K562 (cell line): ENCODE measurements at regions not wholly inside any gene's neighbourhood (a gene's known extent, or its start where the extent isn't known, plus 50 kb on each side); places are given as distances from the start of the nearest gene placed in this dataset.
A peak's percentile ranks its signal among the peaks of the same experiment; 100 is the strongest.

Experiments
- BCL6 ChIP-seq: fragments of 250-450 bp; sonication (Bioruptor Pico); IDR thresholded peaks from 2 replicates; pipeline ENCODE4 v1.4.0; 2020
- CBX2 ChIP-seq: fragments of 200-600 bp; sonication (generic); IDR thresholded peaks from one replicate; pipeline ENCODE4 v1.6.1; 2012; ENCODE audit warnings: mild to moderate bottlenecking, low read length, inconsistent platforms; ENCODE audit not compliant: insufficient read depth, poor library complexity, severe bottlenecking
- CEBPG ChIP-seq, 3 experiments: fragments of 200-800 bp in 1 of 3; sonication (Bioruptor generic) in 1 of 3; sonication (generic) in 1 of 3; formaldehyde crosslinking in 1 of 3; IDR thresholded peaks in 2 of 3; conservative IDR thresholded peaks in 1 of 3; 2 replicates each; pipeline versions ENCODE4 v1.6.1 to v1.8.0; 2016 to 2022; ENCODE audit warnings: missing compliant biosample characterization in 2 of 3, missing genetic modification characterization in 2 of 3, mild to moderate bottlenecking in 1 of 3, missing genetic modification reagents in 1 of 3
- DEAF1 ChIP-seq: fragments of 450-650 bp; formaldehyde crosslinking; IDR thresholded peaks from 2 replicates; pipeline ENCODE4 v1.4.0; 2020; ENCODE audit warnings: mild to moderate bottlenecking, moderate library complexity
- HMGN3 ChIP-seq: IDR thresholded peaks from 2 replicates; pipeline ENCODE4 v1.6.1; 2011; ENCODE audit warnings: borderline replicate concordance, low read depth, mild to moderate bottlenecking, mixed read lengths, low read length; ENCODE audit not compliant: insufficient read length; ENCODE audit errors: extremely low read depth
- NR2C1 ChIP-seq, 2 experiments: fragments of 450-650 bp; IDR thresholded peaks; 2 replicates each; pipeline ENCODE4 v1.6.1; 2017; ENCODE audit warnings: mild to moderate bottlenecking in 2 of 2, antibody characterized with exemption in 1 of 2, inconsistent platforms in 1 of 2, missing compliant biosample characterization in 1 of 2, missing genetic modification characterization in 1 of 2
- PHF20 ChIP-seq: fragments of 450-650 bp; IDR thresholded peaks from 2 replicates; pipeline ENCODE4 v1.6.1; 2018; ENCODE audit not compliant: partially characterized antibody
- TCFL5 ChIP-seq: fragments of 250-450 bp; sonication (Bioruptor Pico); conservative IDR thresholded peaks from 2 replicates; pipeline ENCODE4 v1.6.1; 2021; ENCODE audit warnings: mild to moderate bottlenecking, moderate library complexity, matching md5 sums
- TF ChIP-seq, protein P1 (sequence below), 2 experiments: fragments of 450-650 bp in 1 of 2; IDR thresholded peaks; 2 replicates each; pipeline ENCODE4 v1.6.1; 2011 to 2017; ENCODE audit warnings: low read depth in 2 of 2, antibody characterized with exemption in 1 of 2, borderline replicate concordance in 1 of 2, low read length in 1 of 2, mild to moderate bottlenecking in 1 of 2, mixed read lengths in 1 of 2; ENCODE audit not compliant: control insufficient read depth in 1 of 2
- TF ChIP-seq, protein P2 (sequence below): IDR thresholded peaks from 2 replicates; pipeline ENCODE4 v1.6.1; 2016; ENCODE audit warnings: missing genetic modification characterization, missing compliant biosample characterization
- TF ChIP-seq, protein P3 (sequence below): fragments of 250-450 bp; sonication (Bioruptor Pico); IDR thresholded peaks from 2 replicates; pipeline ENCODE4 v1.5.0; 2020; ENCODE audit warnings: mild to moderate bottlenecking, borderline replicate concordance

DNA sequence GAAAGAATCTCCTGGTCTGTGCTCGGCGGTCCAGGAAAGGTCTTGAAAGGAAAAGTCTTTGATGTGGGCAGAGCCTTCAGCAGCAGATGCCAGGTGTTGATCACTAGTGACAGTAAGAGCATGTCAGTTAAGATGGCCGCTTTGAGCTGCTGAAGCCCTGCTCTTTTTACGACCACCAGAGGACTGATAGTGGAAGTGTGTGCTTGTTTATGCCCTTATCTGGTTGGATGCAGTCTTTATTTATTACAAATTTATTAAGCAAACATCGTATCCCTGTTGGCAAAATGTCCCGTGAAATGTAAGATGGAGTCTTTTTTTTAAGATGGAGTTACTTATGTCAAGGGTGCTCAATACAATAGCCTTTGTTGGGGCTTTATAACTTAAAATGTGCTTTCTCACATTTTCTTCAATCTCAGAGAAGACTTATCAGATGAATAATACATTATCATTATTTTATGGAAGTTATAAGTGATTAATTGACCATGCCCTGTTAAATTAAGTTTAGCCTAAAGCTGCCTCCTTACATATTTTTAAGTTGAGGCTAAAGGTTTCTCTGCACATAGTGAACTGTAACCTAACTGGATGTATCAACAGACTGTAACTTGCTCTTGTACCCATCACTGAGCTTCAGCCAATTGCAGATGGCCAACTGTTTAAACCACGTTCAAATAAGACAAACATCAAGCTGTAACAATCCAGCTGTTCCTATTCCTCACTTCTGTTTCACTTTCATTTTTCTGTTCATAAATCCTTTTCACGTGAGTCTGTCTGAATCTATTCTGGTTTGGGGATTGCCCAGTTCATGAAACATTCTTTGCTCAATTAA is 97.4 kb upstream of the PIK3CG start (continued):
- no peak for TF ChIP-seq NR2C1 (IDR thresholded peaks at IDR 0.05)
- TF ChIP-seq NR2C1 (tag; IDR thresholded peaks at IDR 0.05) = peak; percentile 93
- TF ChIP-seq BCL6 (CRISPR knock-in tag) = peak; percentile 86
- no peak for TF ChIP-seq HMGN3
- no peak for TF ChIP-seq DEAF1 (CRISPR knock-in tag)
- TF ChIP-seq, protein P1, sequence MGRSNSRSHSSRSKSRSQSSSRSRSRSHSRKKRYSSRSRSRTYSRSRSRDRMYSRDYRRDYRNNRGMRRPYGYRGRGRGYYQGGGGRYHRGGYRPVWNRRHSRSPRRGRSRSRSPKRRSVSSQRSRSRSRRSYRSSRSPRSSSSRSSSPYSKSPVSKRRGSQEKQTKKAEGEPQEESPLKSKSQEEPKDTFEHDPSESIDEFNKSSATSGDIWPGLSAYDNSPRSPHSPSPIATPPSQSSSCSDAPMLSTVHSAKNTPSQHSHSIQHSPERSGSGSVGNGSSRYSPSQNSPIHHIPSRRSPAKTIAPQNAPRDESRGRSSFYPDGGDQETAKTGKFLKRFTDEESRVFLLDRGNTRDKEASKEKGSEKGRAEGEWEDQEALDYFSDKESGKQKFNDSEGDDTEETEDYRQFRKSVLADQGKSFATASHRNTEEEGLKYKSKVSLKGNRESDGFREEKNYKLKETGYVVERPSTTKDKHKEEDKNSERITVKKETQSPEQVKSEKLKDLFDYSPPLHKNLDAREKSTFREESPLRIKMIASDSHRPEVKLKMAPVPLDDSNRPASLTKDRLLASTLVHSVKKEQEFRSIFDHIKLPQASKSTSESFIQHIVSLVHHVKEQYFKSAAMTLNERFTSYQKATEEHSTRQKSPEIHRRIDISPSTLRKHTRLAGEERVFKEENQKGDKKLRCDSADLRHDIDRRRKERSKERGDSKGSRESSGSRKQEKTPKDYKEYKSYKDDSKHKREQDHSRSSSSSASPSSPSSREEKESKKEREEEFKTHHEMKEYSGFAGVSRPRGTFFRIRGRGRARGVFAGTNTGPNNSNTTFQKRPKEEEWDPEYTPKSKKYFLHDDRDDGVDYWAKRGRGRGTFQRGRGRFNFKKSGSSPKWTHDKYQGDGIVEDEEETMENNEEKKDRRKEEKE (IDR thresholded peaks at IDR 0.05; ENCODE audit: borderline replicate concordance in 1 of 2, control insufficient read depth in 1 of 2, low read depth in 2 of 2, low read length in 1 of 2) = no peak
- TF ChIP-seq TCFL5 (CRISPR knock-in tag) = peak; percentile 89
- TF ChIP-seq PHF20 = no peak
- no peak for TF ChIP-seq CEBPG (CRISPR knock-in tag; IDR thresholded peaks at IDR 0.05)
- peak in 1 of 2 experiments; percentile 28; a peak in 1 of 4 replicates for TF ChIP-seq CEBPG (tag; conservative IDR thresholded peaks at IDR 0.05 in 1 of 2, IDR thresholded peaks at IDR 0.05 in 1 of 2)
- TF ChIP-seq, protein P2, sequence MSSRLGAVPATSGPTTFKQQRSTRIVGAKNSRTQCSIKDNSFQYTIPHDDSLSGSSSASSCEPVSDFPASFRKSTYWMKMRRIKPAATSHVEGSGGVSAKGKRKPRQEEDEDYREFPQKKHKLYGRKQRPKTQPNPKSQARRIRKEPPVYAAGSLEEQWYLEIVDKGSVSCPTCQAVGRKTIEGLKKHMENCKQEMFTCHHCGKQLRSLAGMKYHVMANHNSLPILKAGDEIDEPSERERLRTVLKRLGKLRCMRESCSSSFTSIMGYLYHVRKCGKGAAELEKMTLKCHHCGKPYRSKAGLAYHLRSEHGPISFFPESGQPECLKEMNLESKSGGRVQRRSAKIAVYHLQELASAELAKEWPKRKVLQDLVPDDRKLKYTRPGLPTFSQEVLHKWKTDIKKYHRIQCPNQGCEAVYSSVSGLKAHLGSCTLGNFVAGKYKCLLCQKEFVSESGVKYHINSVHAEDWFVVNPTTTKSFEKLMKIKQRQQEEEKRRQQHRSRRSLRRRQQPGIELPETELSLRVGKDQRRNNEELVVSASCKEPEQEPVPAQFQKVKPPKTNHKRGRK = 0 out of 2 replicates have a peak, but pooled peaks have one; percentile 25
- TF ChIP-seq, protein P3, sequence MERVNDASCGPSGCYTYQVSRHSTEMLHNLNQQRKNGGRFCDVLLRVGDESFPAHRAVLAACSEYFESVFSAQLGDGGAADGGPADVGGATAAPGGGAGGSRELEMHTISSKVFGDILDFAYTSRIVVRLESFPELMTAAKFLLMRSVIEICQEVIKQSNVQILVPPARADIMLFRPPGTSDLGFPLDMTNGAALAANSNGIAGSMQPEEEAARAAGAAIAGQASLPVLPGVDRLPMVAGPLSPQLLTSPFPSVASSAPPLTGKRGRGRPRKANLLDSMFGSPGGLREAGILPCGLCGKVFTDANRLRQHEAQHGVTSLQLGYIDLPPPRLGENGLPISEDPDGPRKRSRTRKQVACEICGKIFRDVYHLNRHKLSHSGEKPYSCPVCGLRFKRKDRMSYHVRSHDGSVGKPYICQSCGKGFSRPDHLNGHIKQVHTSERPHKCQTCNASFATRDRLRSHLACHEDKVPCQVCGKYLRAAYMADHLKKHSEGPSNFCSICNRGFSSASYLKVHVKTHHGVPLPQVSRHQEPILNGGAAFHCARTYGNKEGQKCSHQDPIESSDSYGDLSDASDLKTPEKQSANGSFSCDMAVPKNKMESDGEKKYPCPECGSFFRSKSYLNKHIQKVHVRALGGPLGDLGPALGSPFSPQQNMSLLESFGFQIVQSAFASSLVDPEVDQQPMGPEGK (CRISPR knock-in tag) = peak; percentile 89; the same call in 1 of the 2 replicates
- TF ChIP-seq CBX2 = no peak
